Renal cortex interstitium (tissue), 11 donors: ENCODE measurements at regions not wholly inside any gene's neighbourhood (a gene's known extent, or its start where the extent isn't known, plus 50 kb on each side); places are given as distances from the start of the nearest gene placed in this dataset.

Experiments used
- DNase-seq, 11 donors: peaks; one replicate each; pipeline ENCODE4 v3.0.0-alpha.2; 2013; ENCODE audit warnings: low read depth in 9 of 11, low spot score in 4 of 11; ENCODE audit errors: extremely low read depth in 1 of 11

DNA sequence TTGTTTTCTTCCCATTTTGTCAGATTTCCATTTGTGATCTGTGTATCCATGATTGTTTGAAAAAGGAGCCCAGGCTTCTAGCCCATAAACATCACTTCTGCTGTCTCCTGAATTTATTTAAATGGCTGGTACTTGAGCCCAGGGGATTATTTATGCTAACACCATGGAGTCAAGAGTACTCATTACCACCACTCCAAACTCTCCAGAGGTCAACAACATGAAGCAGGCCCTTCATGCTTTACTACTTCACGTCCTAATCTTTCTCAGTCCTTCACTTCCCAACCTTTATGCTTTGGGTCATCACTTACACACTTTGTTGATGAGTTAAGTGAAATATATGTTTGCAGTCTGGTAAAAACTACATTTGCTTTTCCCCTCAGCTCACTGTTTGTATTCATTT, 247.8 kb downstream of the BMP2 start:
- no peak for DNase-seq

GRCh38 chr20:7022597-7022996, 255.1 kb downstream of the BMP2 start:
- DNase-seq: no peak

DNA sequence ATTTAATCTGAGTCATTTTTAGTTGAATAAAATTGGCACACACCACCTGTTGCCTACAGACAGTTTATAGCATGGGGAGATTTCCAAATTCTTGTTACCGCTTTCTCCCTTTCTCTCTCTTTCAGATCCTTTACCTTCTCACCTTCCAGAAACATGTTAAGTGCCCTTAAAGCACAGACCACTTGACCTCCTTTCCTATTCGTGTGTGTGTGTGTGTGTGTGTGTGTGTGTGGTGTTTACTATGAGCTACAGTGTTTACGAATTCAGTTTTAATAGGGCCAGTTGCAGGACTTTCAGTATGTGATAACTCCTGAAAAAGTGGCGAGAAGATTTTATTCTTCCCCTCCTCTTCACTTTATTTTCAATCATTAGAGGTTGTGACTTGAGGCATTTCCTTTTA, 258.1 kb downstream of the BMP2 start:
- DNase-seq: no peak

GRCh38 chr20:7029019-7029418, 261.5 kb downstream of the BMP2 start:
- no peak for DNase-seq

DNA sequence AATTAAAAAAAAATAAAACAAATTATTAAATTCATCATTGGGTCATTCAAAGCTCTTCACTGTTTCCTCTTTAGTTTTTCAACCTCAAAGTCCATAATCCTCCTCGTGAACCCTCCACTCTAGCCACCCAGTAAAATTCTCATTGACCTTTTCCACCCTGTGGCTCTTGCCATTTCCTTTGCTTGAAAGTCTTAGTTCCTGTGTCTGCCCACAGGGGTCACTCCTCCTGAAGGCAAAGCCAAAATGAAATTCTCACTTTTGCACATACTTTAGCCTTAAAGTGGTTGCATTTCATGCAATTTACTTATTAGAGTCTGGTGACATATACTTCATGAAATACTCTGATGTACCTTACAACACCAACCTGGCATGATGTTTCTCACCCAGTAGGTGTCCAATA, 263.7 kb downstream of the BMP2 start:
- no peak for DNase-seq

DNA sequence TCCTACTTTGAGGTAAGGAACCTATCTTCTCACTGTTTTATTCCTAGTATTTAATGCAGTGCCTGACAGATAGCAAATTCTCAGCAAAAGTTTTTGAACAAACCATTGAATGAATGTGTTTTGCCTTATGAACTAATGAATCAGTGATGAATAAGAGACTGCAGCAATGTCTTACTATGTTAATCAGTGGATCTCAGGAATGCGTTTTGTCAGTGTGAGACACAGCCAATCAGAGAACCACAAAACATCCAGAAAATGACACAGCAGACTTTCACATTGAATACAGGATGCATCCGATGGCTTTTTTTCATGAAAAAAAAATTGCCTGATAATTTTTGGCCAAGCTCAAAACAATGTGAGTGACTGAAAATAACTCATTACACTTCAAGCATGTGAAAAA, 270.5 kb downstream of the BMP2 start:
- DNase-seq: no peak

DNA sequence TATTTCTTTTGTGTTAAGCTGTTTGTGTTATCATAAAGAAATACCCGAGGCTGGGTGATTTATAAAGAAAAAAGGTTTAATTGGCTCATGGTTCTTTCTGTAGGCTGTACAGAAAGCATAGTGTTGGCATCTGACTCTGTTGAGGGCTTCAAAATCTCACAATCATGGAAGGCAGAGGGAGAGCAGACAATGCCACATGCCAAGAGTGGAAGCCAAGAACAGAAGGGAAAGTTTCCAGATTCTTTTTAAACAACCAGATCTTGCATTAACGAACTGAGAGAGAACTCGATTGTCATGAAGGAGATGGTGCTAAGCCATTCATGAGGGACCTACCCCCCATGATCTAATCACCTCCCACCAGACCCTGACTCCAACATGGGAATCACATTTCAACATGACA, 290.1 kb downstream of the BMP2 start:
- no peak for DNase-seq

GRCh38 chr20:7078804-7079203, 311.3 kb downstream of the BMP2 start:
- DNase-seq: no peak

- DNase-seq: no peak
Measured at GRCh38 chr20:7080472-7080871, 313.0 kb downstream of the BMP2 start.

DNA sequence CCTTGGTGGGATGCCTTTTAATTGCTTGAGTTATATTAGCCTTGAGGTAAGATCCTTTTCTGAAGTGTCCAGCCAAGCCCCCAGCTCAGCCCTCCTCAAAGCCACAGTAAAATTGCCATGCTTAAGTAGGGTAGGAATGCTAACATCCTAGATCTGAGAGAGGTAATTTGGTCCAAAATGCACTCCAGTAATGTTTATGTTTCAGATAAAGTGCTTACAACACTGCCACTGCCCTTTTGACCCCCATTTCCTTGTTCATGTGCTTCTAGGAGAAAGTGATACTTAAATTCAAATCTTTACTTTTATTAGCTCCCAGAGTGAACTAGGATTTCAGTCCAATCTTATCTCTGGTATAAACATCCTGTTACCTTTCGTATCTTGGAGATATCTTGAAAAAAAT, 318.0 kb downstream of the BMP2 start:
- peak in 10 of 11 donors; percentile 7 to 55 (median 22) for DNase-seq

GRCh38 chr20:7087803-7088202, 320.3 kb downstream of the BMP2 start:
- DNase-seq: no peak

DNA sequence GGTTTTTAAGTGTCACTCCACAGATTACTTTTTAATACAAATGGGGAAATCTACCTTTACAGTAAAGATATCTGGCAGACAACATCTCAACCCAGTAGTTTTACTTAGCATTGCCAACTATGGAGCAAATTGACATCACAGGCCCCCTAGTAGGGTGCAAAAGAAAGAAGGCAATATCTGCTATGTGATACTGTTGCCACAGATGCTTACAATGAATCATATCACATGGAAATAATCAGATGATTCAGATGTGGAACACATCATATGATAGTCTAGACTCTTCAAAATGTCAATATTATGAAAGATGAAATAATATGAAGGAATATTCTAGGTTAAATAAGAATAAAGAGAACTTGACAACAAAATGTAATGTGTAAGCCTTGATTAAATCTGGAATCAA, 322.5 kb downstream of the BMP2 start:
- no peak for DNase-seq

GRCh38 chr20:7090811-7091210, 323.3 kb downstream of the BMP2 start:
- DNase-seq: no peak

DNA sequence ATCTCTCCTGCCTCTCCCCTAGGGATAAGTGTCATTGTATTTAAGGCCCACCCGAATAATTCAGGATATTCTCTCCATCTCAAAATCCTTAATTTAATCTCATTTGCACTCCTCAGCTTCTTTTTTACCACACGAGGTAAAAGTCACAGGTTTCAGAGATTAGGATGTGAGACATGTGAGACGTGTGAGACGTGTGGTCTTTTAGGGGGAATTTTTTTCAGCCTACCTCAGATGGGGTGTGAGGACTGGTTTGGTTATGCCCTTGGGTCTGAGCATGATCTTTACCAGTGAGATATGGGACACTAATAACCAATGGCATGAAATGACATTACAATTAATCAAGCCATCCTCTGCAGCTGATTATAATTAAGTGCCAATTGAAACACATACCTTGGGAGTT, 324.2 kb downstream of the BMP2 start:
- no peak for DNase-seq

GRCh38 chr20:7094438-7094997, 327.0 kb downstream of the BMP2 start:
- peak in 4 of 11 donors; percentile 12 to 31 (median 24) for DNase-seq

GRCh38 chr20:7106910-7107309, 339.4 kb downstream of the BMP2 start:
- no peak for DNase-seq

GRCh38 chr20:7108929-7109328, 341.4 kb downstream of the BMP2 start:
- DNase-seq: no peak

DNA sequence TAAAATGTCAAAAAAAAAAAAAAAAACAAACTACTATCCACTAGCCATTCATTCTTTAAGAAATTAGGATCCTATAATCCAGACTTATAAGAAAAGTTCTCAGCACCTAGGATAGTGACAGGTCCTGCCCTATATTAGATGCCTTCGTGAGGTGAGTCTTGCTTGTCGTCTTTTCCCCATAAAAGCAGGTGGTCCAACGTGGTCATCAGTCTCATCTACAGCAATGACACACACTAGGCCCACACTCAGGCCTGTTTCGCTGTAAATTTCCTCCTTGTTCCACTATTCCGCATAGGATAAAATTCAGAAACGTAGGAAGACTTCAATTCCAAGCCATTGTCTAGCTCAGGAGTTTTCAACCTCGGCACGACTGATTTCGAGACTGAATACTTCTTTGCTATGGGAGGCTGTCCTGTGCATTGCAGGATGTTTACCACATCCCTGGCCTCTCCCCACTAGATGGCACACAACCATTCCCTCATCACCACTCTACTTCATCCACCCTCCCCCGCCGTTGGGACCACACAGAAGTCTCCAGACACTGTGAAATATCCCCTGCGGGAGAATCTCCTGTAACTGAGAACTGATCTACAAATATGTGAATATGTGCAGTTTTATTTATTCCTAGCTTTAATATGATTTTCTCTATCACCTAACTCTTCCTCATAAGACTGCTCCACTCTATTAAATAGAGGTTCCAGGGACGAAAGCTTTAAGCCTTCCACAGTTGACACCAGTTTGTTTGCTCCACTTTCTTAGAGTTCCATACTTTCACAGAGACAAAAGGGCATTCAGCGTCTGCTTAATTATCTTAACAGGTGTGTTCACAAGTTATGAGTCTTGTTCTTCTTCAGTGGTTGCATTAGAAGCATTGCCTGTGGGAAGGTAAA, 346.3 kb downstream of the BMP2 start:
- DNase-seq: peak in 10 of 11 donors; percentile 28 to 54 (median 35)

- no peak for DNase-seq
Measured at GRCh38 chr20:7123457-7123856, 356.0 kb downstream of the BMP2 start.

DNA sequence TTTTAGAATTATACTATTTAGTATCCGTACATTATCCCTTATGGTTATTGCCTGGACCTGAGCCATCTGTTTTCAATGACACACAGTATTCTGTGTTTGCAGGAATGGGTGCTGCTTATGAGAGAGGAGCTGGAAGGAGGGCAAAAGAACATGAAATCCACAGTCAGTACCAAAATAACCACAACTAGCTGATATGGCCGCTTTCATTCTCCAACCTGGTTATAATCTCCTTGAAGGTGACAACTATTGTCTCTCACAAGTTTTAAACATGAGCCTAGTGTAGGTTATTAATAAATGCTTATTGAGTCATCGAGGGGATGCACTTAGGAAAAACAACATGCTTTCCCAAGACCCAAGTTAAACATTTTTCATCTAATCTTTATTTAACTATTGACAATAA, 356.6 kb downstream of the BMP2 start:
- DNase-seq: no peak

GRCh38 chr20:7136886-7137285, 369.4 kb downstream of the BMP2 start:
- no peak for DNase-seq
